ENCODE measurements at regions not wholly inside any gene's neighbourhood (a gene's known extent, or its start where the extent isn't known, plus 50 kb on each side); places are given as distances from the start of the nearest gene placed in this dataset.

GRCh38 chr20:6831461-6831860 is 64.0 kb downstream of the BMP2 start:
- Histone ChIP-seq H3K9ac (ENCODE audit: insufficient read depth, low read depth, low read length) (no peak overlapping the region), H3K79me2 (ENCODE audit: insufficient read depth, low read length) (no peaks in the 10 kb centered on the region), H3K4me1 (ENCODE audit: insufficient read depth, low read length) (no peaks in the 10 kb centered on the region), H3K9me3 (ENCODE audit: low read length) (no peaks in the 10 kb centered on the region), H2AFZ (ENCODE audit: low read length) (no peak overlapping the region), H3K27ac (ENCODE audit: extremely low read length, insufficient read depth, low read length) (no peak overlapping the region), H4K20me1 (ENCODE audit: insufficient read depth, low read length) (no peaks in the 10 kb centered on the region), H3K36me3 (replicated peaks in 1 of 2; ENCODE audit: control insufficient read depth in 1 of 2, insufficient read depth in 2 of 2, low read length in 2 of 2) (no peaks in the 10 kb centered on the region), H3K27me3 (ENCODE audit: control insufficient read depth in 1 of 2, insufficient read depth in 2 of 2, low read length in 2 of 2) (no peaks in the 10 kb centered on the region), H3K4me2 (ENCODE audit: low read depth, low read length) (no peak overlapping the region), H3K4me3 (replicated peaks in 1 of 3; ENCODE audit: insufficient read depth in 1 of 3, low read depth in 2 of 3, low read length in 3 of 3) (no peak overlapping the region)
- no peak for ATAC-seq
- FAIRE-seq = no peak
- CTCF ChIA-PET (ENCODE audit: low intra/inter-chr PET ratio, low total read pairs) = no interaction called here
- intact Hi-C loops (cut with micrococcal nuclease; ENCODE audit: unreplicated experiment) = no loop called here
- WGBS (ENCODE audit: low lambda C conversion rate) = 40% methylated on average over 3 of the region's 3 CpGs
- in situ Hi-C loops (cut with HindIII; ENCODE audit: extremely low pct_ligation_motif_present, low pct_unique_long_range_greater_than_20kb) = loop anchor here (10.0 kb wide), 1 partner anchor 1023 kb away; no protein-coding TSS in a partner anchor
- no peak for TF ChIP-seq GABPB1 (CRISPR knock-in tag; IDR thresholded peaks at IDR 0.05)
- no peak for TF ChIP-seq THYN1 (CRISPR knock-in tag; IDR thresholded peaks at IDR 0.05; ENCODE audit: borderline replicate concordance, low read depth)
- TF ChIP-seq ZEB1 (IDR thresholded peaks at IDR 0.05; ENCODE audit: insufficient replicate concordance, low read depth) = no peak
- POLR2A ChIA-PET = no interaction called here
- no TSS peak for BruUV-seq (replicated peaks)
- no peak for DNase-seq (ENCODE audit: low spot score)

- Histone ChIP-seq H3K27me3 (ENCODE audit: control insufficient read depth in 1 of 2, insufficient read depth in 2 of 2, low read length in 2 of 2) (no peaks in the 10 kb centered on the region), H2AFZ (ENCODE audit: low read length) (no peak overlapping the region), H4K20me1 (ENCODE audit: insufficient read depth, low read length) (no peaks in the 10 kb centered on the region), H3K4me3 (replicated peaks in 1 of 3; ENCODE audit: insufficient read depth in 1 of 3, low read depth in 2 of 3, low read length in 3 of 3) (no peak overlapping the region), H3K27ac (ENCODE audit: extremely low read length, insufficient read depth, low read length) (no peak overlapping the region), H3K4me2 (ENCODE audit: low read depth, low read length) (no peak overlapping the region), H3K9me3 (ENCODE audit: low read length) (no peaks in the 10 kb centered on the region), H3K9ac (ENCODE audit: insufficient read depth, low read depth, low read length) (no peak overlapping the region), H3K4me1 (ENCODE audit: insufficient read depth, low read length) (no peaks in the 10 kb centered on the region), H3K36me3 (replicated peaks in 1 of 2; ENCODE audit: control insufficient read depth in 1 of 2, insufficient read depth in 2 of 2, low read length in 2 of 2) (no peaks in the 10 kb centered on the region), H3K79me2 (ENCODE audit: insufficient read depth, low read length) (no peaks in the 10 kb centered on the region)
- DNase-seq (ENCODE audit: low spot score) (no peak), FAIRE-seq (no peak), ATAC-seq (no peak)
- ChIA-PET POLR2A (no interaction called here), CTCF (ENCODE audit: low intra/inter-chr PET ratio, low total read pairs) (no interaction called here)
- intact Hi-C loops (cut with micrococcal nuclease; ENCODE audit: unreplicated experiment) (no loop called here), in situ Hi-C loops (cut with HindIII; ENCODE audit: extremely low pct_ligation_motif_present, low pct_unique_long_range_greater_than_20kb) (loop anchor here (10.0 kb wide), 1 partner anchor 1022 kb away; no protein-coding TSS in a partner anchor)
- 28% methylated on average over 10 of the region's 10 CpGs for WGBS (ENCODE audit: low lambda C conversion rate)
- no TSS peak for BruUV-seq (replicated peaks)
- no peak for TF ChIP-seq ARID5B (CRISPR knock-in tag; IDR thresholded peaks at IDR 0.05)
- TF ChIP-seq ZNF576 (CRISPR knock-in tag; IDR thresholded peaks at IDR 0.05) = no peak
- no peak for TF ChIP-seq ZNF101 (CRISPR knock-in tag; IDR thresholded peaks at IDR 0.05; ENCODE audit: borderline replicate concordance, low read depth)
- TF ChIP-seq ZNF546 (CRISPR knock-in tag; conservative IDR thresholded peaks at IDR 0.05) = no peak
- no peak for TF ChIP-seq ZNF790 (CRISPR knock-in tag; IDR thresholded peaks at IDR 0.05; ENCODE audit: borderline replicate concordance)
- TF ChIP-seq ZNF326 (CRISPR knock-in tag; IDR thresholded peaks at IDR 0.05; ENCODE audit: borderline replicate concordance) = no peak
- no peak for TF ChIP-seq MXD3 (CRISPR knock-in tag; IDR thresholded peaks at IDR 0.05)
- TF ChIP-seq HNRNPK (IDR thresholded peaks at IDR 0.05; ENCODE audit: low read depth, low read length, poor library complexity, severe bottlenecking) = no peak
- no peak for TF ChIP-seq ZNF749 (CRISPR knock-in tag; IDR thresholded peaks at IDR 0.05; ENCODE audit: borderline replicate concordance)
Observed at GRCh38 chr20:6832811-6833210, 65.3 kb downstream of the BMP2 start.
